C4-2B (cell line): ENCODE measurements at regions not wholly inside any gene's neighbourhood (a gene's known extent, or its start where the extent isn't known, plus 50 kb on each side); places are given as distances from the start of the nearest gene placed in this dataset.

Experiments
- CTCF ChIP-seq: fragments of 450-650 bp; conservative IDR thresholded peaks from 2 replicates; pipeline ENCODE4 v1.5.1; 2017; ENCODE audit warnings: mild to moderate bottlenecking
- ZFX ChIP-seq: fragments of 450-650 bp; IDR thresholded peaks from 2 replicates; pipeline ENCODE4 v1.6.1; 2017

GRCh38 chr4:127148165-127148564 lies 484.6 kb upstream of the INTU start:
- TF ChIP-seq CTCF = no peak
- TF ChIP-seq ZFX = no peak
